ENCODE measurements at regions not wholly inside any gene's neighbourhood (a gene's known extent, or its start where the extent isn't known, plus 50 kb on each side); places are given as distances from the start of the nearest gene placed in this dataset.
"Not testable (repeated sequence)": the region's sequence is repeated elsewhere in the genome, so short reads cannot be mapped to it uniquely, and the experiment has no call there.

- H3K36me3 ChIP-seq (ENCODE audit: insufficient read depth, low read length): not testable (repeated sequence)
Measured at GRCh38 chr2:89306869-89307637, 615.6 kb downstream of the RPIA start.

GRCh38 chr2:89318990-89319389 is 627.5 kb downstream of the RPIA start:
- not testable (repeated sequence) for H3K4me2 ChIP-seq (ENCODE audit: low read length); H3K9me3 ChIP-seq (ENCODE audit: low read length); H2AFZ ChIP-seq (ENCODE audit: low read depth, low read length); H3F3A ChIP-seq (ENCODE audit: insufficient read depth, low read length, poor library complexity, severe bottlenecking); H3K36me3 ChIP-seq (ENCODE audit: insufficient read depth, low read length); H3K9me2 ChIP-seq (ENCODE audit: insufficient read depth, low read length); H3K4me3 ChIP-seq (ENCODE audit: low read length); H3K9ac ChIP-seq (ENCODE audit: low read length); H4K20me1 ChIP-seq (ENCODE audit: insufficient read depth); H3K79me2 ChIP-seq (replicated peaks; ENCODE audit: insufficient read depth, low read length); H3K27me3 ChIP-seq (ENCODE audit: insufficient read depth, low read depth, low read length); H3K27ac ChIP-seq (ENCODE audit: low read length)

More at GRCh38 chr2:89306869-89307637, 615.6 kb downstream of the RPIA start:
- H3K4me2 ChIP-seq (ENCODE audit: low read length); H3K27me3 ChIP-seq (ENCODE audit: insufficient read depth, low read depth, low read length); H3K9me2 ChIP-seq (ENCODE audit: insufficient read depth, low read length); H3K9me3 ChIP-seq (ENCODE audit: low read length); H2AFZ ChIP-seq (ENCODE audit: low read depth, low read length); H4K20me1 ChIP-seq (ENCODE audit: insufficient read depth); H3K79me2 ChIP-seq (replicated peaks; ENCODE audit: insufficient read depth, low read length); H3K27ac ChIP-seq (ENCODE audit: low read length); H3F3A ChIP-seq (ENCODE audit: insufficient read depth, low read length, poor library complexity, severe bottlenecking); H3K9ac ChIP-seq (ENCODE audit: low read length); H3K4me3 ChIP-seq (ENCODE audit: low read length): not testable (repeated sequence)
- peak; percentile 9 for TF ChIP-seq CTCF (IDR thresholded peaks at IDR 0.05; ENCODE audit: poor library complexity, severe bottlenecking)

- H3K9me3 ChIP-seq (ENCODE audit: low read length); H3F3A ChIP-seq (ENCODE audit: insufficient read depth, low read length, poor library complexity, severe bottlenecking); H3K27ac ChIP-seq (ENCODE audit: low read length); H3K27me3 ChIP-seq (ENCODE audit: insufficient read depth, low read depth, low read length); H3K36me3 ChIP-seq (ENCODE audit: insufficient read depth, low read length); H3K9me2 ChIP-seq (ENCODE audit: insufficient read depth, low read length); H3K9ac ChIP-seq (ENCODE audit: low read length); H2AFZ ChIP-seq (ENCODE audit: low read depth, low read length); H3K4me2 ChIP-seq (ENCODE audit: low read length); H3K4me3 ChIP-seq (ENCODE audit: low read length); H3K79me2 ChIP-seq (replicated peaks; ENCODE audit: insufficient read depth, low read length); H4K20me1 ChIP-seq (ENCODE audit: insufficient read depth): not testable (repeated sequence)
Measured at GRCh38 chr2:89325894-89326293, 634.4 kb downstream of the RPIA start.

GRCh38 chr2:89326455-89326854 is 635.0 kb downstream of the RPIA start:
- not testable (repeated sequence) for H3K9me2 ChIP-seq (ENCODE audit: insufficient read depth, low read length); H3K36me3 ChIP-seq (ENCODE audit: insufficient read depth, low read length); H3K4me2 ChIP-seq (ENCODE audit: low read length); H3F3A ChIP-seq (ENCODE audit: insufficient read depth, low read length, poor library complexity, severe bottlenecking); H3K9me3 ChIP-seq (ENCODE audit: low read length); H2AFZ ChIP-seq (ENCODE audit: low read depth, low read length); H4K20me1 ChIP-seq (ENCODE audit: insufficient read depth); H3K9ac ChIP-seq (ENCODE audit: low read length); H3K27me3 ChIP-seq (ENCODE audit: insufficient read depth, low read depth, low read length); H3K4me3 ChIP-seq (ENCODE audit: low read length); H3K27ac ChIP-seq (ENCODE audit: low read length); H3K79me2 ChIP-seq (replicated peaks; ENCODE audit: insufficient read depth, low read length)

GRCh38 chr2:89328790-89329189 is 637.3 kb downstream of the RPIA start:
- not testable (repeated sequence) for H3K9me2 ChIP-seq (ENCODE audit: insufficient read depth, low read length); H2AFZ ChIP-seq (ENCODE audit: low read depth, low read length); H3K9ac ChIP-seq (ENCODE audit: low read length); H3K4me3 ChIP-seq (ENCODE audit: low read length); H3K27ac ChIP-seq (ENCODE audit: low read length); H3K4me2 ChIP-seq (ENCODE audit: low read length); H4K20me1 ChIP-seq (ENCODE audit: insufficient read depth); H3K27me3 ChIP-seq (ENCODE audit: insufficient read depth, low read depth, low read length); H3K79me2 ChIP-seq (replicated peaks; ENCODE audit: insufficient read depth, low read length); H3K9me3 ChIP-seq (ENCODE audit: low read length); H3K36me3 ChIP-seq (ENCODE audit: insufficient read depth, low read length); H3F3A ChIP-seq (ENCODE audit: insufficient read depth, low read length, poor library complexity, severe bottlenecking)

Small RNAs in the stretch of these regions (small RNA-seq; reads per million reads assigned to genes)
- gene IGKJ1 (0 reads per million in 3 experiments), gene IGKJ3 (0 reads per million in 3 experiments), gene IGKJ4 (0 reads per million in 3 experiments), gene IGKJ5 (0 reads per million in 3 experiments), gene IGKV1-35 (0 reads per million in 3 experiments), gene IGKV2-19 (0 reads per million in 3 experiments), gene IGKV2-36 (0 reads per million in 3 experiments), gene IGKV2-38 (0 reads per million in 3 experiments), gene IGKV3-25 (0 reads per million in 3 experiments), gene IGKV7-3 (0 reads per million in 3 experiments), gene MIR4436A (0 reads per million in 3 experiments)
